ENCODE measurements at regions not wholly inside any gene's neighbourhood (a gene's known extent, or its start where the extent isn't known, plus 50 kb on each side); places are given as distances from the start of the nearest gene placed in this dataset.
"Not testable (repeated sequence)": the region's sequence is repeated elsewhere in the genome, so short reads cannot be mapped to it uniquely, and the experiment has no call there.

DNA sequence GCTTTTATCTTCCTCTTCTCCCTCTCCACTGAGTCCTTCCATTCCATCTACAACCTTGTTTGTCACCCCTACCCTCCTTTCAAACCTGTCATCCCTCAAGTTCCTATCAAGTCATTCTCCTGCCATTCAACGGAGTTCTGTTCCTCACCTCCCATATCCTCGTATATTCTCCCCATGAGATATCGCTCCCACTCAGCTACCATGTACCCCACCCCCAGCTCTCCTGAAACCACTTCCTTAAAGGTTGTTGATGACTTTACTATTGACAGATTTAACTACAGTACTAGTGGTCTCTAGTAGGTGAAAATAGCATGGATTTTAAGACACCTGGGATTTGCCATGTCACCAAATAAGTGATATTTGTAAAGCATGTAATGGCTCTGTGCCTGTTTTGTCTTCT is 107.4 kb upstream of the BARHL2 start:
- no peak for DNase-seq

- no peak for DNase-seq
Observed at GRCh38 chr1:90823686-90824085, 106.6 kb upstream of the BARHL2 start.

DNA sequence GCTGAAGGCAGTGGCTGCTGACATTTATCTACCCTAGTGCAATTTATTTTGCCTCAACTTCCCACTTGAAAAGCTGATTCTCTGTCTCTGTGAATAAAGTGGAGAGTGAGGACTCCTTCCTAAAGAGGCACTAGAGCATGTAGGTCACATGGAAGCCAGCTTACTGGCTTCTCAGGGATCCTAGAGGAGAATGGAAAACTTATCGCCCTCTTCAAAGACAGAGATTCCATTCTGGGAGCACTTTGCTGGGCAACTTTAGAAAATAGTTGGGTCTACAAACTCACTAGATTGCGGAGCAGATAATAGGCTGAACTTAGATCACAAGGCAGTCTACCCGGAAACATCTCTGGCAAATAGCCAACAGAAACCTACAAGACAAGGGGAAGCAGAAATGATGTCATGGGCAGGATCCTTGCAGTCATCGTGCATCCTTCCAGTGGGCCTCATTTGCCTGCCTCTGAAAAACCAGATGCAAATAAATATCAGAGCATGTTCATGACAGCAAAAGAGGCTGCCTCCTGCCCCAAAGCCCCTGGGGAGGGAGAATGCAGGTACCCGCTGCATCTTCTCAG is 104.8 kb upstream of the BARHL2 start:
- DNase-seq: no peak

DNA sequence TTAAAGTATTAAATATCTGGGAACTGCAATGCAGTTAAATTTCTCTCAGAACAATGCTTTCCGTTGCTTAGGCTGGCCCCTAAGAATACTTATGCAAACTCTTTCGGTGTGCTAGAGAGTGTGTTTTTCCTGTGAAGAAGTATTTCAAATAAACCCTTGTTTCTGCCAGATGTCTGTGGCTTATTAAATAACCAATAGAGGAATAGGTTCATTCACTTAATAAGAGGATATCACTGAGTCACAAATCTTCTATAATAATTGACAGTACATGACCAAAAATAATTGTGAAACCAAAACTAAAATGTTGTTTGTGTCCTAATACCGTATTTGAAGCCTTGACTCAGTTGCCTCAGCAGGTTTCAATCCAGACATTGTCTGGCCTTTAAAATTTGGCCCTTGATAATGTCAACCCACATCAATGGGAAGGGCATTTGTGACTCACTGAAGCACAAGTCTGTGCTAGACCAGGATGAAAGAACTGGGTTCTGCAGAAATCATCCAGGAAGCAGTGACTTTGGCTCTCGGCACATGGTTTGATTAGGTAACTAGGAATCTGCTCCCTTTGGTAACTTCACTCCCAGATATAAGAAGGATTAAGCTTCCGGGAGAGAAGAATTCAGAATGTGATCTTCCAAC is 104.2 kb upstream of the BARHL2 start:
- DNase-seq: no peak

DNA sequence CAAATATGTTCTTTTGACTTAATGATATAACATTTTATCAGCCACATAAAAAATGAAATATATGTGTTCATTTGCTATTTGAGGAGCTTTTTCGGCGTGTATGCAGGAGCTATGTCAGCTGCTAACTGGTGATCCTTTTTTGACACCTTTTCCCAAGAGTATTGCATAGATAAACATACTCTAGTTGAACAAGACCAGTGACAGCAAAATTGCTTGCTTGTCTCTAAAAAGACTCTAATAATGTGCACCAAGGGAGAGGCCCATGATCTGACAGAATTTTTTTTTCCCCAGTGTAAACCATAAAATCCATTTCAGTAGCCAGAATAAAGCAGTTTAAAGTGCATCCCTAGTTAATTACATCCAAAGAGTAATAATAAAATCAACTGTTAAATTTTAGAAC is 103.6 kb upstream of the BARHL2 start:
- DNase-seq: no peak

DNA sequence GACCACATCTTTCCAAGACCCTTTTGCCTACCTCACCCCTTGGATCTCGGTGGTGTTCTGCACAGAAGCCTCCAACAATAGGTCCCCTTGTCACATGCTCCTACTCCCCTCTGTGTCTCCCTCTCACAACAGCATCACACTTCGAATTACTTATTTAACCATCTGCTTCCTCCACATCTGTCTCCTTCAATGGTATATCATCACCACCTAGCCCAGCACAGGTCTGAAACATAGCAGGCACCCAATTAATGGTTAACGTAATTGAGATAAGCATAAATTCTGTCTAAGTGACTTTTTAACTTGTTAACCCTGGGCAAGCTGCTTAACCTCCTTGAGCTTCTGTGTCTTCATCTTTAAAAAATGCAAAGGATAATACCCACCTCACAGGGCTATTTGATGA is 100.3 kb upstream of the BARHL2 start:
- no peak for DNase-seq

- not testable (repeated sequence) for DNase-seq
Observed at GRCh38 chr1:90812237-90812636, 95.1 kb upstream of the BARHL2 start.

- DNase-seq: not testable (repeated sequence)
Observed at GRCh38 chr1:90811444-90811950, 94.4 kb upstream of the BARHL2 start.

DNA sequence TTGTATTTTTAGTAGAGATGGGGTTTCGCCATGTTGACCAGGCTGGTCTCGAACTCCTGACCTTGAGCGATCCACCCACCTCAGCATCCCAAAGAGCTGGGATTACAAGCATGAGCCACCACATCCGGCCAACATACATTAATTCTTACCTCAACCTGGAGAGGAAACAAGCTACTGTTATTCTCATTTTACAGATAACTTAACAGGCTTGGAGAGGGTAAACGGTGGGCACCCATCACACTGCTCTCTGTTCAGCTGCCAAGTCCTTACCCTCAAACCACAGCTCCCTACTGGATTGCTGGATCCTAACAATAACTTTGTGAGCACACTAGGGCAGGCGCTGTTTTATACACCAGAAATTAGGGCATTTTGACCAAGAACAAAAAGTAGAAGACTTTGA is 93.6 kb upstream of the BARHL2 start:
- no peak for DNase-seq

DNA sequence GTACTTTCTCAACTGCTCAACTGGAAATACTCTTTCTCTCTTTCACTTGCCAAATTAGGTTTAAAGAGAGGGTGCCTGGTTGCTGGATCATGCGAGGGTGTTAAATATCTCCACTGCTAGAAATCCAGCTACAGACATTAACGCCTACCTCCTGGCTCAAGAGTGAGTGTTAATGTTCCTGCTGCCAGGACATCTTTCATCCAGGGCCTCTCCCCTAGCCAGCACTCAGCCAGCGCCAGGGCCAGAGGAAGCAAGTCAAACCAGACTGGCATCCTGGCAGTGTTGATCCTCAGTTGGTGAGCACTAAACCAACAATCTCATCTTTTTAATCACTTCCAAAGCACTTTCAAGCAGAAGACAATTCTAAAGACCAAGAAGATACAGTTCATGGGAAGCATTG is 92.9 kb upstream of the BARHL2 start:
- DNase-seq: no peak

GRCh38 chr1:90809093-90809492 is 92.0 kb upstream of the BARHL2 start:
- no peak for DNase-seq

- DNase-seq: no peak
Observed at GRCh38 chr1:90807329-90807728, 90.2 kb upstream of the BARHL2 start.

- DNase-seq: no peak
Observed at GRCh38 chr1:90802622-90803021, 85.5 kb upstream of the BARHL2 start.

- DNase-seq: no peak
Observed at GRCh38 chr1:90800012-90800717, 83.1 kb upstream of the BARHL2 start.

DNA sequence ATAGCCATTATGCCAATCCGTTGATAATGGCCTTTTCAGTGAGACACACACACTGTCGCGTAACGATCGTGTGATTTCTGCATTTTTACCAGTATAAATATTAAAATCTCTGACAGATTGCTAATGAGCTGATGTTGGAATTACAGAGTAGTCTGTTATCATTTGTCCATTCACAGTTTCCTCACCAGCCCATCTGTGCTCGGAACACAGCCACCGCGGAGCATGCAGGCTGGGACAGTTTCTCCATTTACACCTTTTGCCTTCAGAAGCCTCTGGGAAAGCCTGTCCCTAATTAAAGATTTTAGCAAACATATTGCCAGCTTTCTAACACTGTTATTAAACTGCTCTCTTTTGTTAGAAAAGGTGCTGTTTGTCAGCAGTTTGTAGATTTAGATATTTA is 82.2 kb upstream of the BARHL2 start:
- DNase-seq: no peak

GRCh38 chr1:90798883-90799282 is 81.8 kb upstream of the BARHL2 start:
- DNase-seq: no peak

- no peak for DNase-seq
Observed at GRCh38 chr1:90798344-90798743, 81.2 kb upstream of the BARHL2 start.

GRCh38 chr1:90795431-90795830 is 78.3 kb upstream of the BARHL2 start:
- no peak for DNase-seq

GRCh38 chr1:90786709-90787108 is 69.6 kb upstream of the BARHL2 start:
- DNase-seq: no peak

DNA sequence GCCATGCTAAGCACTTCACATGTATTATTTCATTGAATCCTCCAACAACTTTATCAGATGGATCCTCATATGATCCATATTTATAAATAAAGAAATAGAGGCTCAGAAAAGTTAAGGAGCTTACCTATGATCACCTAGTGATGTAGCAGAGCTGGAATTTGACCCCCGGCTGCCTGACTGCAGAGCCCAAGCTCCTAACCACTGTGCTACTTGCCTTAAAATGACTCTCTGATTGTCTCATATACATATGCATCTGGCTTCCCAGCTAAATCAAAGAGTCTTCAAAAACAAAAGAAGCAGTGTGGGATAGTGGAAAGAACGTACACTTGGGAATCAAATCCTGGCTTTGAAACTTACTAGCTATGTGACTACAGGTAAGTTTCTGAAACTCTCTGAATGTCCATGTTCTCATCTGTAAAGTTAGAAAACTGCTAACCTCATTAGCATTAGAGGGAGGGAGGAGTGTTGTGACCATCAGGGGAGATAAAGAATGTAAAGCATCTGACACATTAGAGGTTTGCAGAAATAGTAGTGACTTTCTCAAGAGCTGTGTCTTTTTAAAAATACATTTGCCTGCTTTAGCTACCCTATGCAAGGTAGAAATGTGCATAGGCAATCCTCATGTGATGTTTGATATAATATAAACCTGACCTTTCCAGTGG is 67.2 kb upstream of the BARHL2 start:
- DNase-seq: no peak

DNA sequence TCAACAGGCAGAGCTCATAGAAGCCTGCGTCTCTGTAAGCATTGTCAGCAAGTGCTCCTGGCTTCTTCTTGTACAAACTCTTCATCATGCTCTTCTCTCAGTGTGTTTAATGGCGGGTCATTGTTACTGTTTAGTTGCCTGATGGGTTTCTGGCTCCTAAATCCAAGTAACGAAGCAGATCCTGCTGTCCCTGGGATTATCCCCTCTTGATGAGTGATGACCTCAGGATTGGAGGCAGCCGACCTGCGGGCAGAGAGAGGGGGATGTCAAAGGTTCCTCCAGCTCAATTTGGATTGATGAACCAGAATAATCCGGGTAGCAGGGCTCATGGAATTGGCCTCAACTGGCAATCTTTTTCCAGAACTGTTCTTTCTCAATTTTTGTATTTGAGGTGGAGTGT is 66.1 kb upstream of the BARHL2 start:
- no peak for DNase-seq

GRCh38 chr1:90782046-90782445 is 64.9 kb upstream of the BARHL2 start:
- no peak for DNase-seq

- no peak for DNase-seq
Observed at GRCh38 chr1:90781534-90781933, 64.4 kb upstream of the BARHL2 start.
